K562 (cell line): ENCODE measurements at regions not wholly inside any gene's neighbourhood (a gene's known extent, or its start where the extent isn't known, plus 50 kb on each side); places are given as distances from the start of the nearest gene placed in this dataset.

Experiments used
- ATAC-seq: fragments of 200-7000 bp; cut with Tn5 transposase; 3 replicates; pipeline ENCODE4 v1.9.1; 2020; ENCODE audit warnings: moderate library complexity
- BruUV-seq: library from RNA; stranded (reverse); fragments of 400-500 nt; replicated peaks from 2 replicates; lab custom pipeline; 2021; lab: Mats Ljungman, UMichigan
- CTCF ChIA-PET: fragments of 300-600 bp; formaldehyde crosslinking; extraction: SDS; loops from one replicate; lab custom pipeline; 2021; ENCODE audit warnings: low intra/inter-chr PET ratio; lab: Yijun Ruan, JAX
- POLR2A ChIA-PET: fragments of 300-600, 350-650 bp; sonication (Branson Sonifier 250); formaldehyde crosslinking; extraction: SDS; loops from one replicate; lab custom pipeline; 2021; ENCODE audit warnings: antibody characterized with exemption, inconsistent platforms; lab: Yijun Ruan, JAX
- DNase-seq, 4 experiments: peaks; one replicate each; pipeline versions ENCODE4 v3.0.0 to v3.0.0-alpha.2; 2011 to 2018; ENCODE audit warnings: low spot score in 3 of 4, mixed read lengths in 3 of 4; ENCODE audit errors: extremely low read depth in 1 of 4
- FAIRE-seq: peaks from 2 replicates; lab custom pipeline; 2011; peaks lifted over from hg19 to GRCh38; lab: Jason Lieb, UNC
- H2AFZ ChIP-seq: 2 replicates; pipeline ENCODE4 v1.6.0; 2011; ENCODE audit warnings: low read depth, low read length, control low read depth, inconsistent platforms
- H3K27ac ChIP-seq: fragments of 200-600 bp; 3 replicates; pipeline ENCODE4 v1.8.0; 2011; ENCODE audit warnings: low read depth, mild to moderate bottlenecking, control low read depth, inconsistent platforms, low read length, moderate library complexity, mixed read lengths; ENCODE audit errors: extremely low read depth
- H3K27me3 ChIP-seq, 2 experiments: fragments of 300-600 bp in 1 of 2; 2 replicates in 1 of 2; 3 replicates in 1 of 2; pipeline versions ENCODE4 v1.6.0 to v1.8.0; 2011; ENCODE audit warnings: inconsistent platforms in 2 of 2, low read length in 2 of 2, mild to moderate bottlenecking in 1 of 2, mixed read lengths in 1 of 2, moderate library complexity in 1 of 2; ENCODE audit not compliant: control insufficient read depth in 2 of 2, insufficient read depth in 2 of 2
- H3K36me3 ChIP-seq: fragments of 300-600 bp; 3 replicates; pipeline ENCODE4 v1.8.0; 2011; ENCODE audit warnings: mild to moderate bottlenecking, low read length, inconsistent platforms; ENCODE audit not compliant: control insufficient read depth, insufficient read depth
- H3K4me1 ChIP-seq, 2 experiments: fragments of 200-600 bp in 1 of 2; replicated peaks in 1 of 2; 2 replicates in 1 of 2; 3 replicates in 1 of 2; pipeline versions ENCODE4 v1.5.1 to v1.8.0; 2011; ENCODE audit warnings: inconsistent platforms in 2 of 2, low read length in 2 of 2, mild to moderate bottlenecking in 1 of 2, mixed read lengths in 1 of 2, moderate library complexity in 1 of 2; ENCODE audit not compliant: control insufficient read depth in 2 of 2, insufficient read depth in 2 of 2
- H3K4me2 ChIP-seq: 2 replicates; pipeline ENCODE4 v1.6.1; 2011; ENCODE audit warnings: low read length, control low read depth, inconsistent platforms, mixed read lengths; ENCODE audit not compliant: insufficient read depth
- H3K4me3 ChIP-seq: fragments of 200-600 bp; sonication (generic), shearing (Covaris generic); 2 replicates; pipeline ENCODE4 v1.5.1; 2016; ENCODE audit warnings: control low read depth, inconsistent platforms
- H3K79me2 ChIP-seq: fragments of 200-600 bp; 3 replicates; pipeline ENCODE4 v1.8.0; 2011; ENCODE audit warnings: low read length, inconsistent platforms; ENCODE audit not compliant: control insufficient read depth, insufficient read depth
- H3K9ac ChIP-seq, 2 experiments: 2 replicates each; pipeline versions ENCODE4 v1.6.0 to v1.6.1; 2011; ENCODE audit warnings: low read depth in 2 of 2, low read length in 2 of 2, control low read depth in 1 of 2, inconsistent platforms in 1 of 2, mild to moderate bottlenecking in 1 of 2, mixed read lengths in 1 of 2; ENCODE audit not compliant: insufficient read depth in 1 of 2
- H3K9me1 ChIP-seq: one replicate; pipeline ENCODE4 v1.6.0; 2011; ENCODE audit warnings: inconsistent platforms, mild to moderate bottlenecking, low read length, moderate library complexity; ENCODE audit not compliant: control insufficient read depth, insufficient read depth
- H3K9me3 ChIP-seq: replicated peaks from 2 replicates; pipeline ENCODE4 v1.5.1; 2011; ENCODE audit warnings: low read depth, low read length, inconsistent platforms; ENCODE audit not compliant: control insufficient read depth, insufficient read depth
- H4K20me1 ChIP-seq: replicated peaks from 2 replicates; pipeline ENCODE4 v1.6.1; 2011; ENCODE audit warnings: low read length, inconsistent platforms, mixed read lengths; ENCODE audit not compliant: control insufficient read depth, insufficient read depth
- CSDE1 ChIP-seq, 2 experiments: fragments of 450-650 bp; IDR thresholded peaks; 2 replicates each; pipeline ENCODE4 v1.6.1; 2016; ENCODE audit warnings: mild to moderate bottlenecking in 1 of 2
- E2F3 ChIP-seq: fragments of 250-450 bp; sonication (Bioruptor Pico); IDR thresholded peaks from 2 replicates; pipeline ENCODE4 v1.4.0; 2020; ENCODE audit warnings: mild to moderate bottlenecking
- FOXA3 ChIP-seq, 2 experiments: fragments of 450-650 bp in 1 of 2; sonication (generic) in 1 of 2; formaldehyde crosslinking; IDR thresholded peaks in 1 of 2; conservative IDR thresholded peaks in 1 of 2; 2 replicates each; pipeline versions ENCODE4 v1.4.0 to v1.8.0; 2020 to 2022; ENCODE audit warnings: mild to moderate bottlenecking in 2 of 2, missing genetic modification reagents in 1 of 2
- IRF1 ChIP-seq: sonication (generic); formaldehyde crosslinking; IDR thresholded peaks from 2 replicates; pipeline ENCODE4 v1.8.0; 2022; ENCODE audit warnings: missing genetic modification reagents, mild to moderate bottlenecking, borderline replicate concordance
- KAT7 ChIP-seq: sonication (generic); formaldehyde crosslinking; IDR thresholded peaks from 2 replicates; pipeline ENCODE4 v1.8.0; 2022; ENCODE audit warnings: missing genetic modification reagents, mild to moderate bottlenecking, borderline replicate concordance
- NRF1 ChIP-seq, 2 experiments: fragments of 450-650 bp; IDR thresholded peaks in 1 of 2; conservative IDR thresholded peaks in 1 of 2; 2 replicates each; pipeline ENCODE4 v1.6.1; 2014; ENCODE audit warnings: mild to moderate bottlenecking in 2 of 2
- NUFIP1 ChIP-seq: fragments of 450-650 bp; IDR thresholded peaks from 2 replicates; pipeline ENCODE4 v1.6.1; 2018; ENCODE audit not compliant: partially characterized antibody
- RBM25 ChIP-seq: fragments of 200-400 bp; formaldehyde crosslinking; IDR thresholded peaks from 2 replicates; pipeline ENCODE4 v1.6.1; 2018; ENCODE audit warnings: low read length, low read depth, moderate library complexity; ENCODE audit not compliant: severe bottlenecking
- SMARCA5 ChIP-seq: fragments of 450-650 bp; IDR thresholded peaks from 2 replicates; pipeline ENCODE4 v1.6.1; 2016
- ZC3H4 ChIP-seq: sonication (generic); formaldehyde crosslinking; IDR thresholded peaks from 2 replicates; pipeline ENCODE4 v1.9.0; 2021; ENCODE audit warnings: missing genetic modification reagents, borderline replicate concordance
- WGBS: fragments of 100-300 bp; shearing (Covaris generic); methylation state at CpG from one replicate; pipeline ENCODE4 v1.1.6; 2016; ENCODE audit warnings: low coverage, mixed read lengths; ENCODE audit not compliant: insufficient coverage; ENCODE audit errors: missing lambda C conversion rate; 5-methylcytosine and 5-hydroxymethylcytosine counted together
- in situ Hi-C: fragments of 300-500 bp; cut with MboI; formaldehyde crosslinking; loops from 4 replicates; pipeline ENCODE4 v1.15.0; 2018; ENCODE audit warnings: inconsistent platforms, mixed read lengths
- intact Hi-C: fragments of 100-400 bp; cut with micrococcal nuclease; formaldehyde crosslinking; loops from 2 replicates; pipeline ENCODE4 v1.14.2; 2022

DNA sequence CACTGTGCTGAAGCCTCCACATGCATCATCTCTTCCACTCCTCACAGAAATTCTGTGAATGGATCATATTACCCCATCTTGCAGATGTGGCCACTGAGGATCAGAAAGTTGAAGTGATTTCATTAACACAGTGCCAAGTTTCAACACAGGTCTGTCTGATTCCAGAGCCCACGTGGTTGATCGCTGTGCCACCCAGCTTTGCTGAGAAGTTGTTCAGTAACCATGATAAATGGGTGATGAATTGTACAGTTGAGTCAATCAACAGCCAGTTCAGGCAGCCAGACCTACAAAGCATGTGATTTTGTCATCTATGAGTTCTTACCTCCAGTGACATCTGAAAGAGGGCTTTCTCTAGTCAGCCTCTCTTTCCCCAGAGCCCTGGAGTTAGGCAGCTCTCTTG lies 61.8 kb upstream of the GRHL3 start:
- FAIRE-seq (no peak), DNase-seq (no peak), ATAC-seq (no peak)
- H2AFZ ChIP-seq: no peak overlapping the region
- no peak overlapping the region for H3K9ac ChIP-seq
- no peak overlapping the region for H3K4me3 ChIP-seq
- intact Hi-C loops (no loop called here), in situ Hi-C loops (no loop called here)
- H3K27ac ChIP-seq: no peak overlapping the region
- BruUV-seq: no TSS peak
- 0% methylated on average over 2 of the region's 2 CpGs for WGBS
- no peaks in the 10 kb centered on the region for H3K9me1 ChIP-seq
- H3K27me3 ChIP-seq: peaks cover 14 to 37% of the 10 kb centered on the region in 2 experiments
- POLR2A ChIA-PET: interaction anchor here (0.6 kb wide), 1 partner anchor 26 kb away, joined by 3 read pairs; no protein-coding TSS in a partner anchor
- H4K20me1 ChIP-seq: no peaks in the 10 kb centered on the region
- no peak overlapping the region for H3K4me2 ChIP-seq
- H3K36me3 ChIP-seq: no peaks in the 10 kb centered on the region
- H3K9me3 ChIP-seq: no peaks in the 10 kb centered on the region
- no peaks in the 10 kb centered on the region for H3K79me2 ChIP-seq
- no peak for TF ChIP-seq E2F3 (CRISPR knock-in tag)
- TF ChIP-seq RBM25: peak; percentile 53
- TF ChIP-seq ZC3H4 (CRISPR knock-in tag): no peak
- no peak for TF ChIP-seq FOXA3 (CRISPR knock-in tag; conservative IDR thresholded peaks at IDR 0.05 in 1 of 2, IDR thresholded peaks at IDR 0.05 in 1 of 2)
- TF ChIP-seq, all 486 proteins: peak for 1
- CTCF ChIA-PET: no interaction called here
- H3K4me1 ChIP-seq: no peaks in the 10 kb centered on the region; a peak in 1 of 5 replicates

DNA sequence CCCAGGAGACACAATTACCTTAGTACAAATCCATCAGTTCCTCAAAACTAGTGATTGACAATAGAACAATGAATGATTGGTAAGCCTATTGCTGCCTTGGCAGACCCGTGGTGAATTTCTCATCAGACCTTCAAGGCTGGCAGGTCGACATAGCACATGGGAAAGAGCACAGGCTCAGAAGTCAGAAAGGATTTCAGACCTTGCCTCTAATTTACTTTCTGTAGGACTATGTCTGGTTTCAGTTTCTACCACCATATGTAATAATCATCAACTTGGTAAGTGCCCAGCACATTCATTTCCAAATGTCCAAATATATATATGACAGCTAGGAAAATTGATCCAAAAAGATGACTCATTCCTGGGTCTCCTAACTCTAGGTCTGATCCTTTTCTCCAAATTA lies 62.5 kb upstream of the GRHL3 start:
- no TSS peak for BruUV-seq
- no peak for FAIRE-seq
- Histone ChIP-seq H2AFZ (no peak overlapping the region), H3K9me3 (no peaks in the 10 kb centered on the region), H3K79me2 (no peaks in the 10 kb centered on the region), H3K4me3 (no peak overlapping the region), H3K36me3 (no peaks in the 10 kb centered on the region), H3K27ac (no peak overlapping the region), H3K4me1 (no peaks in the 10 kb centered on the region; a peak in 1 of 5 replicates), H3K27me3 (peaks cover 14 to 37% of the 10 kb centered on the region in 2 experiments), H4K20me1 (no peaks in the 10 kb centered on the region), H3K4me2 (no peak overlapping the region), H3K9me1 (no peaks in the 10 kb centered on the region), H3K9ac (no peak overlapping the region)
- in situ Hi-C loops (no loop called here), intact Hi-C loops (no loop called here)
- ChIA-PET POLR2A (interaction anchor here (1.1 kb wide), 1 partner anchor 9 kb away, joined by 3 read pairs; no protein-coding TSS in a partner anchor), CTCF (no interaction called here)
- DNase-seq: no peak
- 0% methylated on average over 2 of the region's 2 CpGs for WGBS
- no peak for ATAC-seq
- no peak for TF ChIP-seq SMARCA5
- TF ChIP-seq CSDE1 (IDR thresholded peaks at IDR 0.05): no peak
- no peak for TF ChIP-seq NUFIP1
- no peak for TF ChIP-seq KAT7 (CRISPR knock-in tag)
- no peak for TF ChIP-seq IRF1 (CRISPR knock-in tag)
- no peak for TF ChIP-seq NRF1 (conservative IDR thresholded peaks at IDR 0.05 in 1 of 2, IDR thresholded peaks at IDR 0.05 in 1 of 2)
